ENCODE measurements at regions not wholly inside any gene's neighbourhood (a gene's known extent, or its start where the extent isn't known, plus 50 kb on each side); places are given as distances from the start of the nearest gene placed in this dataset.
"Not testable (repeated sequence)": the region's sequence is repeated elsewhere in the genome, so short reads cannot be mapped to it uniquely, and the experiment has no call there.

DNA sequence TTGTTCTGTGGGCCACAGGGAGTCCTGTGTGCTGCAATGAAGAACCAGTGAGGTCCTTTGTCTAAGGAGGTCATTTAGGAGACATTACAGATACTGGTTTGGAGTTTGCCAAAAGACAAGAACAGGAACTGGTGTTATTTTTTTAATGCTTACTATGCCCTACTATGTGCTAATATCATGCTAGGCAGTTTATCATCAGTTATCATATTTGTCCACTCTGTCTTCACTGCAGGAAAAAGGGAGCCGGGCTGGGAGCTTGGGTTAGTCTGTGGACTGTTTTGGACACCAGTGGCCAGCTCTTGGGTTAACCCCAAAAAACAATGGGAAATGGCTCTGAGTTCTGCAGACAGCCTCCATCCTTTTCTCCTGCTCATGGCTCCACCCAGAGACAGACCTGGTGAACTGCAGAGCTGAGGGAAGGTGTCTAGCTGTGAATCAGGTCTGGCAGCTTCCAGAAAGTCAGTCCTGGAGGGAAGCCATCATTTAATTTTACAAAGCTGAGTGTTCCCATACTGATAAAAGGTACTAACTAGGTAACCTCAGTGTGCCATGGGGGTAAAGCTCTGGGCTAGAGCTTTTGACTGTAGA lies 101.2 kb upstream of the ZNF746 start:
- Histone ChIP-seq H3K79me2 (peaks cover 8% of the 10 kb centered on the region), H3K36me3 (ENCODE audit: control insufficient read depth, insufficient read depth, low read length) (no peaks in the 10 kb centered on the region), H3K4me1 (no peaks in the 10 kb centered on the region), H3K4me2 (ENCODE audit: low read length) (no peak overlapping the region), H3K4me3 (ENCODE audit: low read depth, low read length) (no peak overlapping the region), H2AFZ (no peak overlapping the region), H3K9me3 (ENCODE audit: control insufficient read depth, low read length) (no peaks in the 10 kb centered on the region), H3K27ac (no peak overlapping the region), H3K27me3 (ENCODE audit: control insufficient read depth, insufficient read depth, low read length) (no peaks in the 10 kb centered on the region), H3K9ac (no peak overlapping the region)
- TF ChIP-seq, protein P1, sequence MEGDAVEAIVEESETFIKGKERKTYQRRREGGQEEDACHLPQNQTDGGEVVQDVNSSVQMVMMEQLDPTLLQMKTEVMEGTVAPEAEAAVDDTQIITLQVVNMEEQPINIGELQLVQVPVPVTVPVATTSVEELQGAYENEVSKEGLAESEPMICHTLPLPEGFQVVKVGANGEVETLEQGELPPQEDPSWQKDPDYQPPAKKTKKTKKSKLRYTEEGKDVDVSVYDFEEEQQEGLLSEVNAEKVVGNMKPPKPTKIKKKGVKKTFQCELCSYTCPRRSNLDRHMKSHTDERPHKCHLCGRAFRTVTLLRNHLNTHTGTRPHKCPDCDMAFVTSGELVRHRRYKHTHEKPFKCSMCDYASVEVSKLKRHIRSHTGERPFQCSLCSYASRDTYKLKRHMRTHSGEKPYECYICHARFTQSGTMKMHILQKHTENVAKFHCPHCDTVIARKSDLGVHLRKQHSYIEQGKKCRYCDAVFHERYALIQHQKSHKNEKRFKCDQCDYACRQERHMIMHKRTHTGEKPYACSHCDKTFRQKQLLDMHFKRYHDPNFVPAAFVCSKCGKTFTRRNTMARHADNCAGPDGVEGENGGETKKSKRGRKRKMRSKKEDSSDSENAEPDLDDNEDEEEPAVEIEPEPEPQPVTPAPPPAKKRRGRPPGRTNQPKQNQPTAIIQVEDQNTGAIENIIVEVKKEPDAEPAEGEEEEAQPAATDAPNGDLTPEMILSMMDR (IDR thresholded peaks at IDR 0.05), result no peak

DNA sequence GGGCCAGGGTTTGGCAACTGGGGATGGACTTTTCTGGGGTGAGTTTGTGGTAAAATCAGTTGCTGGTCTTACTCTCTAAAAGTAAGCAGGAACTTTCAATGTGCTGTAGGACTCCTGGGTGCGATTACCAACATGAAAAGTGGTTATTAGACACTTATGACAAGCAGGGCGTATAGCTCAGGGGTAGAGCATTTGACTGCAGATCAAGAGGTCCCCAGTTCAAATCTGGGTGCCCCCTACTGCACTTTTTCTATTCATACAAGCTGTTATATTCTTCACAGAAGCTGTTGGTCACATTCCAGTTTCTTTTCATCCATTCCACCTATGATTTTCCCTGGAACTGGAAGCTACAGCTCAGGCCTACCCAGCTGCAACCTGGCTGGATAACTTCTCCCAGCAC lies 100.2 kb upstream of the ZNF746 start:
- not testable (repeated sequence) for H3K36me3 ChIP-seq (ENCODE audit: control insufficient read depth, insufficient read depth, low read length)

DNA sequence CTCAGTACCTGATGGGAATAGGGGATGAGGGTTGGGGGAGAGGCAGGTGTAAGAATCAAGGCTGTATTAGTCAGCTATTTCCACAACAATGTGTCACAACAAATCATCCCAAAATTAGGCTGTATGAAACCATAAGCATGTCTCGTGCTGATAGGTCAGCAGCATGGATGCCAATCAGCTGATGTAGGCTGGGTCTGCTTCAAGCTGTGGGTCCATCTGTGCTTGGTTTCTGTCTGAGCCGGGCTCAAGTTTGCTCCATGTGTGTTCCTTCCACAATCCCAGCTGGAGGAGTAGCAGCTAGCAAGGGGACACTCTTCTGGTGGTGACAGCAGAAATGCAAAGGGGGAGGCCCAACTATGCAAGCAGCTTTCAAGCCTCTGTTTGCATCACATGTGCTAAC lies 97.9 kb upstream of the ZNF746 start:
- no peaks in the 10 kb centered on the region for H3K9me3 ChIP-seq (ENCODE audit: control insufficient read depth, low read length)
- no peaks in the 10 kb centered on the region for H3K36me3 ChIP-seq (ENCODE audit: control insufficient read depth, insufficient read depth, low read length)
- H3K27me3 ChIP-seq (ENCODE audit: control insufficient read depth, insufficient read depth, low read length), result no peaks in the 10 kb centered on the region
- no peaks in the 10 kb centered on the region for H3K4me1 ChIP-seq
- H3K27ac ChIP-seq, result no peak overlapping the region
- TF ChIP-seq, protein P1 (IDR thresholded peaks at IDR 0.05), result no peak
- H2AFZ ChIP-seq, result no peak overlapping the region
- no peak overlapping the region for H3K4me3 ChIP-seq (ENCODE audit: low read depth, low read length)
- H3K4me2 ChIP-seq (ENCODE audit: low read length), result no peak overlapping the region
- no peak overlapping the region for H3K9ac ChIP-seq
- H3K79me2 ChIP-seq, result peaks cover 13% of the 10 kb centered on the region

More for the DNA sequence above, 100.2 kb upstream of the ZNF746 start:
- H3K9ac ChIP-seq; H2AFZ ChIP-seq; H3K79me2 ChIP-seq; H3K27ac ChIP-seq; H3K4me1 ChIP-seq; H3K27me3 ChIP-seq (ENCODE audit: control insufficient read depth, insufficient read depth, low read length); H3K4me3 ChIP-seq (ENCODE audit: low read depth, low read length); H3K4me2 ChIP-seq (ENCODE audit: low read length); H3K9me3 ChIP-seq (ENCODE audit: control insufficient read depth, low read length): not testable (repeated sequence)

DNA sequence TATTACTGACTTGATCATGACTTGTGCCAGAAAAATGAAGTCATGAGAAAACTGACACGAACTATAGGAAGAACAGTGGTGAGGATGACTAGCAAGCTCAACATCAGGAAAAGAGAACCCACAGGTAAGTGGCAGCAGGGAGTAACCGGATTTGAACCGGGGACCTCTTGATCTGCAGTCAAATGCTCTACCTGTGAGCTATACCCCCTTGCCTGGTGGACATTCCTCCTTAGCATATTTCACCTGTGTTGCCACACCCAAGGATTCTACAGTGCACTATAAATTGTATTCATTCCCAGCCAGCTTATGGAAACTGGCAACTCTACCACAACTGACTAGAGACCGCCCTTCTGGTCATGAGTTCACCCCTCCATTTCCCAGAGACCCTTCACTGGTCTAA lies 97.5 kb upstream of the ZNF746 start:
- Histone ChIP-seq H3K9ac (no peak overlapping the region), H3K27me3 (ENCODE audit: control insufficient read depth, insufficient read depth, low read length) (no peaks in the 10 kb centered on the region), H3K9me3 (ENCODE audit: control insufficient read depth, low read length) (no peaks in the 10 kb centered on the region), H3K4me1 (no peaks in the 10 kb centered on the region), H3K79me2 (peaks cover 13% of the 10 kb centered on the region), H3K4me2 (ENCODE audit: low read length) (no peak overlapping the region), H3K4me3 (ENCODE audit: low read depth, low read length) (no peak overlapping the region), H2AFZ (no peak overlapping the region), H3K27ac (no peak overlapping the region), H3K36me3 (ENCODE audit: control insufficient read depth, insufficient read depth, low read length) (no peaks in the 10 kb centered on the region)
- TF ChIP-seq, protein P1 (IDR thresholded peaks at IDR 0.05), result no peak

DNA sequence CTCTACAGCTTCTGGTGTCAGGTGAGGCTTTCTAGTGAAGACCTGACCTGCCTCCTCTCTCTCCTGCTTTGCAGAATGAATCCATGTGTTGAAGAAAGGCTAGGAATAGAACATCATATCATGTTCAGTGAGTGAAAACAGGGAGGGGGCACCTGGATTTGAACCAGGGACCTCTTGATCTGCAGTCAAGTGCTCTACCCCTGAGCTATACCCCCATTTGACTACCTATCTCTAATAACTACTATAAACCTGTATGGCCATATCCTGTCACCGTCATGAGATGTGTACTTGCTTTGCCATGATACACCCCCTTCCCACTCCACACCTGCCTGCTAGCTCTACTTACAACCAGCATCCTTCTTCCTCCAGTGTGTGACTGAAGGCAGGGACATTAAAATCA lies 91.3 kb upstream of the ZNF746 start:
- TF ChIP-seq, protein P1 (IDR thresholded peaks at IDR 0.05), result no peak
- H3K4me1 ChIP-seq, result no peaks in the 10 kb centered on the region
- H3K9me3 ChIP-seq (ENCODE audit: control insufficient read depth, low read length), result no peaks in the 10 kb centered on the region
- H3K27me3 ChIP-seq (ENCODE audit: control insufficient read depth, insufficient read depth, low read length), result no peaks in the 10 kb centered on the region
- peaks cover 13% of the 10 kb centered on the region for H3K79me2 ChIP-seq
- no peak overlapping the region for H3K4me2 ChIP-seq (ENCODE audit: low read length)
- no peak overlapping the region for H3K9ac ChIP-seq
- no peak overlapping the region for H3K27ac ChIP-seq
- H3K36me3 ChIP-seq (ENCODE audit: control insufficient read depth, insufficient read depth, low read length), result no peaks in the 10 kb centered on the region
- H2AFZ ChIP-seq, result no peak overlapping the region
- no peak overlapping the region for H3K4me3 ChIP-seq (ENCODE audit: low read depth, low read length)
